Heart left ventricle (tissue), 13 donors: ENCODE measurements at regions not wholly inside any gene's neighbourhood (a gene's known extent, or its start where the extent isn't known, plus 50 kb on each side); places are given as distances from the start of the nearest gene placed in this dataset.
A peak's percentile ranks its signal among the peaks of the same experiment; 100 is the strongest.

Experiments
- POLR2A ChIP-seq, 2 donors: fragments of 450-650 bp; IDR thresholded peaks; one replicate each; pipeline ENCODE4 v1.6.1; 2017; ENCODE audit warnings: antibody characterized with exemption in 2 of 2, mild to moderate bottlenecking in 2 of 2, moderate library complexity in 2 of 2
- TF ChIP-seq, protein P1 (sequence below), 12 donors: fragments of 200-600 bp; sonication (generic) in 4 of 12; IDR thresholded peaks; one replicate each; pipeline versions ENCODE4 v1.5.0 to v1.8.0; 2018 to 2022; ENCODE audit warnings: antibody characterized with exemption in 12 of 12, mild to moderate bottlenecking in 5 of 12
- donor health status: ischemic (EF 13 %, LVEDD 7.1; RV severe dilation, severe dysfunction).
- donor health status: DM: no; HTN: yes; CAD: no.
- donor health status: DM: no; HTN: no; CAD: no.
- donor health status: ischemic (EF 25% LVEDD 6.9; RV normal size, moderate dysfunction).
- donor health status: ischemic (EF 25% LVEDD 5.7; RV mildly dilated, moderate dysfunction).
- donor health status: ischemic (EF 35%, LVEDD 5.7; RV mildly dilated, moderate dysfunction).
- donor health status: nonischemic (EF 11% LVEDD 7.7; RV severe dilation, severe dysfunction).
- donor health status: DM: yes; HTN: yes; CAD: no.
- donor health status: PGD.
- donor health status: ischemic (EF 29% LVEDD 5.4; RV normal size, mild dysfunction).
- donor health status: nonischemic (EF 23%, LVEDD 6.1; RV moderate dilation, normal function).

DNA sequence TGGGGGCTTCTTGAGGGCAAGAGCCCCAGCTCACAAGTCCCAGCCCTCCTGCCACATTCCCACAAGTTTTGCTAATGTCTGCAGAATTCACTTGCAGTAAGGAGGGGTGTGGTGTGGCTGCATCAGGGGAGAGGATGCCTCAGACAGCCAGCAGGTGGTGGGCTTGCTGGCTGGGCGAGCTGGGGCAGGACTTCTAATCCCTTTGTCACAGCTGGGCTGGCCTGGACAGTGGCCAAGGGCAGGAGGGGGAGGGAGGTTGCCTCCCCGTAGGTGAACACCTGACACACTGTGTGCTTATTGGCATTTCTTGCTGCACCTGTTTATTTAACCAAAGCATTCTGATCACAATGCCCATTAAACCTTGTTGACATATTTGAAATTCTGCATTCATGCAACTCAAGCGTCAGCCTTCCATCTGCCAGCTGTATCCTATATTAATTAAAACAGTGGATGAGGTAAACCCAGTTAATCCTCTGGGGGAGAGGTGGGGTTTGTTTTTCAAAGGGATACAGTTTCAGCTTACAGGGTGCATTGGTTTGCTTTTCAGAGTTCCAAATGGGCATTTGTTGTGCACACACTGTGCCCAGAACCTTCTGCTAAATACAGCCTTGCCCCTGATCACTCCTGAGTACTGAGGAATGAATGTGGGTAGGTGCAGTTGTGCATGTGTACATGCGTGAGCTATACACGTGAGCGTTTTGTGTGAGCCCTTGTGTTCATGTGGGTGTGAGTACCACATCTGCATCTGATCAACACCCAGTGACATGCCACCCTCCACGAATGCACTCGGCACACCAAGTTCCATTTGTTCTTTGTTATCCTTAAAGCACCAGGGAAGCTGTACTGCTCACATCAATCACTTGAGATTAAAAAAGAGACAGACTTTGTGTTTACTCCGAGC lies 268.7 kb downstream of the XXYLT1 start:
- TF ChIP-seq, protein P1, sequence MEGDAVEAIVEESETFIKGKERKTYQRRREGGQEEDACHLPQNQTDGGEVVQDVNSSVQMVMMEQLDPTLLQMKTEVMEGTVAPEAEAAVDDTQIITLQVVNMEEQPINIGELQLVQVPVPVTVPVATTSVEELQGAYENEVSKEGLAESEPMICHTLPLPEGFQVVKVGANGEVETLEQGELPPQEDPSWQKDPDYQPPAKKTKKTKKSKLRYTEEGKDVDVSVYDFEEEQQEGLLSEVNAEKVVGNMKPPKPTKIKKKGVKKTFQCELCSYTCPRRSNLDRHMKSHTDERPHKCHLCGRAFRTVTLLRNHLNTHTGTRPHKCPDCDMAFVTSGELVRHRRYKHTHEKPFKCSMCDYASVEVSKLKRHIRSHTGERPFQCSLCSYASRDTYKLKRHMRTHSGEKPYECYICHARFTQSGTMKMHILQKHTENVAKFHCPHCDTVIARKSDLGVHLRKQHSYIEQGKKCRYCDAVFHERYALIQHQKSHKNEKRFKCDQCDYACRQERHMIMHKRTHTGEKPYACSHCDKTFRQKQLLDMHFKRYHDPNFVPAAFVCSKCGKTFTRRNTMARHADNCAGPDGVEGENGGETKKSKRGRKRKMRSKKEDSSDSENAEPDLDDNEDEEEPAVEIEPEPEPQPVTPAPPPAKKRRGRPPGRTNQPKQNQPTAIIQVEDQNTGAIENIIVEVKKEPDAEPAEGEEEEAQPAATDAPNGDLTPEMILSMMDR (IDR thresholded peaks at IDR 0.05), result peak; percentile 34 to 74 (median 68)
- TF ChIP-seq POLR2A (IDR thresholded peaks at IDR 0.05), result no peak
